ENCODE measurements at regions not wholly inside any gene's neighbourhood (a gene's known extent, or its start where the extent isn't known, plus 50 kb on each side); places are given as distances from the start of the nearest gene placed in this dataset.

DNA sequence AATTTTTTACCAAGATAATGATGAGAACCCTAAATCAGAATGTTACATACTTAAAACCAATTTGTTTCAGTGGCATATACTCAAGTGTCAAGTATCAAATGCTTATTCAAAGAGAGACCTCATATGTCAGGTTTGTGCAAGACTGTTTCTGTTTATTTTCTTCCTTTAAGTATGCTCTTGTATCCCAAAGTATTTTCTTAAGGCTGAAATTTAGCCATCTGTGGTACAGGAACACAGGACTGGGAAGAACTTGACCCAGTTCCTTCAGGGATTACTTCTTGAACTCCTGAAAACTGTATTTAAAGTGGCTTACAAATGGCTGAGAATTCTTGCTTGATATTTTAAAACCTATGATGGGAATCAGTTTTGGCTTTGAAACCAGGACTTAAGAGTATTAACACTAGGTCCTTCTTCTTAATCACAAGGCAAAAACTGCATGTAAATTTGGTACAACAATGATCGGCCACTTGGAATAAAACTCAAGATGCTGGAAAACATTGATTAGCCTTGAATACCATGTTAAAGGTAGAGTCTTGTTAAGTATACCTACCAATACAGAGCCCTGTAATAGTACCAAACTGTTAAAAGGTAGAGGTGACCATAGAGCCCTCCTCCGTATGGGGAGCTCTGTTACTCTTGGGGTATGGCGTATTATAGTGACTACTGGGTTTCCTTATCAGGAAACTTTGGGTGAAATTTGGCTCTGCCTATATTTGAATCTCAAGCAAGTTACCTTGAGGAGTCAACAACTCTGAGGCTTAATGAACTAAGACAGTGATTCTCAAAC, 95.9 kb downstream of the BLID start:
- no peaks in the 10 kb centered on the region for H4K20me1 ChIP-seq (ENCODE audit: insufficient read depth)
- no peaks in the 10 kb centered on the region; the same call in 1 of the 2 replicates for H3K9me2 ChIP-seq (ENCODE audit: insufficient read depth)
- no peak overlapping the region for H2AFZ ChIP-seq
- H3K4me3 ChIP-seq: no peak overlapping the region
- CTCF ChIA-PET: no interaction called here
- H3K27me3 ChIP-seq (ENCODE audit: insufficient read depth, low read depth): no peaks in the 10 kb centered on the region
- TF ChIP-seq, protein P1, sequence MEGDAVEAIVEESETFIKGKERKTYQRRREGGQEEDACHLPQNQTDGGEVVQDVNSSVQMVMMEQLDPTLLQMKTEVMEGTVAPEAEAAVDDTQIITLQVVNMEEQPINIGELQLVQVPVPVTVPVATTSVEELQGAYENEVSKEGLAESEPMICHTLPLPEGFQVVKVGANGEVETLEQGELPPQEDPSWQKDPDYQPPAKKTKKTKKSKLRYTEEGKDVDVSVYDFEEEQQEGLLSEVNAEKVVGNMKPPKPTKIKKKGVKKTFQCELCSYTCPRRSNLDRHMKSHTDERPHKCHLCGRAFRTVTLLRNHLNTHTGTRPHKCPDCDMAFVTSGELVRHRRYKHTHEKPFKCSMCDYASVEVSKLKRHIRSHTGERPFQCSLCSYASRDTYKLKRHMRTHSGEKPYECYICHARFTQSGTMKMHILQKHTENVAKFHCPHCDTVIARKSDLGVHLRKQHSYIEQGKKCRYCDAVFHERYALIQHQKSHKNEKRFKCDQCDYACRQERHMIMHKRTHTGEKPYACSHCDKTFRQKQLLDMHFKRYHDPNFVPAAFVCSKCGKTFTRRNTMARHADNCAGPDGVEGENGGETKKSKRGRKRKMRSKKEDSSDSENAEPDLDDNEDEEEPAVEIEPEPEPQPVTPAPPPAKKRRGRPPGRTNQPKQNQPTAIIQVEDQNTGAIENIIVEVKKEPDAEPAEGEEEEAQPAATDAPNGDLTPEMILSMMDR (conservative IDR thresholded peaks at IDR 0.05): no peak
- no peak for TF ChIP-seq EZH2 (IDR thresholded peaks at IDR 0.05; ENCODE audit: low read depth)
- BruUV-seq (replicated peaks): no TSS peak
- POLR2A ChIA-PET (ENCODE audit: unreplicated experiment): no interaction called here
- H3K4me1 ChIP-seq (replicated peaks; ENCODE audit: insufficient read depth): no peaks in the 10 kb centered on the region
- no peaks in the 10 kb centered on the region for H3F3A ChIP-seq (ENCODE audit: insufficient read depth, low read depth)
- no peak overlapping the region for H3K4me2 ChIP-seq
- intact Hi-C loops (cut with micrococcal nuclease; ENCODE audit: unreplicated experiment): loop anchor here (5.0 kb wide), 1 partner anchor 182 kb away; no protein-coding TSS in a partner anchor
- H3K36me3 ChIP-seq (ENCODE audit: low read depth): no peaks in the 10 kb centered on the region
- DNase-seq: no peak
- H3K79me2 ChIP-seq (ENCODE audit: low read depth): no peaks in the 10 kb centered on the region
- H3K9me3 ChIP-seq (ENCODE audit: insufficient read depth, low read depth): no peaks in the 10 kb centered on the region
- H3K27ac ChIP-seq: no peak overlapping the region

DNA sequence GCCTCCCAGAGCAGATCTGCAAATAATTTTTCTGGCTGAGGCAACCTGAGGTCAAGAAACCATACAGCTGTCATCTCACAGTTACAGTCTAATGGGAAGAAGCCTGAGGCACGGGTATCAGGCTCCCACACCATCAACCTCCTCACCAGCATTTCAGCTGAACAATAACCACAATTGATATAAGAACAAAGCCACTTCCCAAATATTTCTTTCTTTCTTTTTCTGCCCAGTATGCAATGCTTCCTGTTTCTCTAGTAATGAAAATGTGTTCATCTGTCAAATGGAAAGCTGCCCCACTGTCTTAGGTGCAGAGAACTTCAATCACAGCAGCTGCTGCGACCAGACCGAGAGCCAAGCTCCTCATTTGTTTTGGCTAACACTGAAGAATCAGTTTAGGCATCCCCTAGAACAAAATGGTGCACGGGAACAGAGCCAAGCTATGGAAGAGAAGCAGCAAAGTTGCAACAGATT, 108.4 kb downstream of the BLID start:
- Histone ChIP-seq H3K27me3 (ENCODE audit: insufficient read depth, low read depth) (no peaks in the 10 kb centered on the region), H3K9me3 (ENCODE audit: insufficient read depth, low read depth) (no peaks in the 10 kb centered on the region), H2AFZ (no peak overlapping the region), H3K4me1 (replicated peaks; ENCODE audit: insufficient read depth) (no peaks in the 10 kb centered on the region), H3K4me3 (no peak overlapping the region), H3K9me2 (ENCODE audit: insufficient read depth) (no peaks in the 10 kb centered on the region), H3K79me2 (ENCODE audit: low read depth) (no peaks in the 10 kb centered on the region), H3K36me3 (ENCODE audit: low read depth) (no peaks in the 10 kb centered on the region), H4K20me1 (ENCODE audit: insufficient read depth) (no peaks in the 10 kb centered on the region), H3K4me2 (no peak overlapping the region), H3K27ac (no peak overlapping the region), H3F3A (ENCODE audit: insufficient read depth, low read depth) (no peaks in the 10 kb centered on the region)
- ChIA-PET CTCF (no interaction called here), POLR2A (ENCODE audit: unreplicated experiment) (no interaction called here)
- TF ChIP-seq EZH2 (IDR thresholded peaks at IDR 0.05; ENCODE audit: low read depth): no peak
- TF ChIP-seq, protein P1 (conservative IDR thresholded peaks at IDR 0.05): no peak
- intact Hi-C loops (cut with micrococcal nuclease; ENCODE audit: unreplicated experiment): no loop called here
- no TSS peak for BruUV-seq (replicated peaks)
- no peak for DNase-seq

DNA sequence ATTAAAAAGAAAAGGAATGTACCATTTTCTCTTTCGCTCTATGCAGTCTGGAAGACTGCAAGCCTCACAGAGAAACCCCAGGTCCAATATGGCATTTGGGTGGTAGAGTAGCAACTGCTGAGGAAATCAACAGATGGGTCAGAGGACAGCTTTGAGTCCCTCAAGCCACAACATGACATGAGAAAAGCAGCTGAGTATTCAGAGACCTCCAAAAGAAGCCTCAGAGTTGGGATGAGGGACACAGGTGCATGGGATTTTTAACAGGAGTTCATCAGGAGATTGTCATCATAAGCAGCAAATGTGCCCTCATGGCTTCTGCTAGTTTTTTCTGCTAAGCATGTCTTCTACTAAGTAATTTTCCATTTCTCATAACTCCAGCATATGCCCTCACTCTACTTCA, 111.6 kb downstream of the BLID start:
- H3K4me1 ChIP-seq (replicated peaks; ENCODE audit: insufficient read depth): no peaks in the 10 kb centered on the region
- ChIA-PET POLR2A (ENCODE audit: unreplicated experiment) (no interaction called here), CTCF (no interaction called here)
- H3K27ac ChIP-seq: no peak overlapping the region
- TF ChIP-seq, protein P1 (conservative IDR thresholded peaks at IDR 0.05): no peak
- TF ChIP-seq EZH2 (IDR thresholded peaks at IDR 0.05; ENCODE audit: low read depth): no peak
- intact Hi-C loops (cut with micrococcal nuclease; ENCODE audit: unreplicated experiment): no loop called here
- no TSS peak for BruUV-seq (replicated peaks)
- H3K9me2 ChIP-seq (ENCODE audit: insufficient read depth): no peaks in the 10 kb centered on the region
- no peaks in the 10 kb centered on the region for H4K20me1 ChIP-seq (ENCODE audit: insufficient read depth)
- H3K36me3 ChIP-seq (ENCODE audit: low read depth): no peaks in the 10 kb centered on the region
- DNase-seq: no peak
- H3K79me2 ChIP-seq (ENCODE audit: low read depth): no peaks in the 10 kb centered on the region
- H3F3A ChIP-seq (ENCODE audit: insufficient read depth, low read depth): no peaks in the 10 kb centered on the region
- no peaks in the 10 kb centered on the region for H3K27me3 ChIP-seq (ENCODE audit: insufficient read depth, low read depth)
- no peak overlapping the region for H2AFZ ChIP-seq
- H3K4me2 ChIP-seq: no peak overlapping the region
- no peaks in the 10 kb centered on the region for H3K9me3 ChIP-seq (ENCODE audit: insufficient read depth, low read depth)
- H3K4me3 ChIP-seq: no peak overlapping the region
